Liver (tissue), 3 donors: ENCODE measurements at regions not wholly inside any gene's neighbourhood (a gene's known extent, or its start where the extent isn't known, plus 50 kb on each side); places are given as distances from the start of the nearest gene placed in this dataset.

Source experiments
- GABPA ChIP-seq, 2 donors: IDR thresholded peaks in 1 of 2; conservative IDR thresholded peaks in 1 of 2; 2 replicates each; pipeline ENCODE4 v1.6.1; 2016; ENCODE audit warnings: antibody characterized with exemption in 2 of 2, mild to moderate bottlenecking in 1 of 2, moderate library complexity in 1 of 2
- JUND ChIP-seq, 2 donors: IDR thresholded peaks; 2 replicates each; pipeline ENCODE4 v1.6.1; 2016; ENCODE audit warnings: antibody characterized with exemption in 2 of 2
- RAD21 ChIP-seq, 2 donors: IDR thresholded peaks; 2 replicates each; pipeline ENCODE4 v1.6.1; 2016; ENCODE audit warnings: antibody characterized with exemption in 2 of 2, mild to moderate bottlenecking in 2 of 2
- RXRA ChIP-seq, 2 donors: IDR thresholded peaks; 2 replicates each; pipeline ENCODE4 v1.6.1; 2017 to 2018; ENCODE audit warnings: antibody characterized with exemption in 2 of 2, mild to moderate bottlenecking in 1 of 2
- SP1 ChIP-seq: IDR thresholded peaks from 2 replicates; pipeline ENCODE4 v1.6.1; 2018; ENCODE audit warnings: antibody characterized with exemption, mild to moderate bottlenecking
- TAF1 ChIP-seq: conservative IDR thresholded peaks from 2 replicates; pipeline ENCODE4 v1.6.1; 2016; ENCODE audit warnings: antibody characterized with exemption, mild to moderate bottlenecking
- TF ChIP-seq, protein P1 (sequence below): fragments of 150-350 bp; IDR thresholded peaks from 2 replicates; pipeline ENCODE4 v1.5.1; 2017; ENCODE audit warnings: improper control_type of control experiment, low read depth, low read length; ENCODE audit not compliant: missing input control
- TF ChIP-seq, protein P2 (sequence below): IDR thresholded peaks from 2 replicates; pipeline ENCODE4 v1.6.1; 2016; ENCODE audit warnings: antibody characterized with exemption
- TF ChIP-seq, protein P3 (sequence below): IDR thresholded peaks from 2 replicates; pipeline ENCODE4 v1.6.1; 2016; ENCODE audit warnings: antibody characterized with exemption
- TF ChIP-seq, protein P4 (sequence below): IDR thresholded peaks from 2 replicates; pipeline ENCODE4 v1.6.1; 2016; ENCODE audit warnings: antibody characterized with exemption
- TF ChIP-seq, protein P5 (sequence below): IDR thresholded peaks from 2 replicates; pipeline ENCODE4 v1.6.1; 2016; ENCODE audit warnings: antibody characterized with exemption, mild to moderate bottlenecking
- donor health status: healthy.
- donor health status: healthy.

DNA sequence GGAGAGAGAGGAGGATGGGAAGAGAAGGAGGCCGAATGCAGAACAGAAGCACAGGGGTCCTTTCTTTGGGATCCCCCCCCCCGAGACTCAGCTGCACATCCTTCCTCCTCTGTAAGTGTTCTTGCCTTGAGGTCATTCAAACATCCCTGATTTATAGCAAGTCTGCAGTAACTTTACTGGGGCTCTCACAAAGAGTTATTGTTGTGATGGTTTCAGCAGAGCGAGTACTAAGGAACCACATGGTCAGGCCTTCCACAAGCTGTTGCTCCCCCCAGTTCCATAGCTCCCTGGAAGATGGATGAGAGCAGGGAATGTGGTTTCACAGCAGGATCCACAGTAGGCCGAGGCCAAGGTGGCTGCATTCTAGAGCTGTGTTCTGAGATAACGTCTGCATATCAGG, 351.4 kb upstream of the CDH4 start:
- TF ChIP-seq, protein P1, sequence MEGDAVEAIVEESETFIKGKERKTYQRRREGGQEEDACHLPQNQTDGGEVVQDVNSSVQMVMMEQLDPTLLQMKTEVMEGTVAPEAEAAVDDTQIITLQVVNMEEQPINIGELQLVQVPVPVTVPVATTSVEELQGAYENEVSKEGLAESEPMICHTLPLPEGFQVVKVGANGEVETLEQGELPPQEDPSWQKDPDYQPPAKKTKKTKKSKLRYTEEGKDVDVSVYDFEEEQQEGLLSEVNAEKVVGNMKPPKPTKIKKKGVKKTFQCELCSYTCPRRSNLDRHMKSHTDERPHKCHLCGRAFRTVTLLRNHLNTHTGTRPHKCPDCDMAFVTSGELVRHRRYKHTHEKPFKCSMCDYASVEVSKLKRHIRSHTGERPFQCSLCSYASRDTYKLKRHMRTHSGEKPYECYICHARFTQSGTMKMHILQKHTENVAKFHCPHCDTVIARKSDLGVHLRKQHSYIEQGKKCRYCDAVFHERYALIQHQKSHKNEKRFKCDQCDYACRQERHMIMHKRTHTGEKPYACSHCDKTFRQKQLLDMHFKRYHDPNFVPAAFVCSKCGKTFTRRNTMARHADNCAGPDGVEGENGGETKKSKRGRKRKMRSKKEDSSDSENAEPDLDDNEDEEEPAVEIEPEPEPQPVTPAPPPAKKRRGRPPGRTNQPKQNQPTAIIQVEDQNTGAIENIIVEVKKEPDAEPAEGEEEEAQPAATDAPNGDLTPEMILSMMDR: no peak
- TF ChIP-seq RAD21 (IDR thresholded peaks at IDR 0.05) (no peak), TAF1 (no peak), JUND (IDR thresholded peaks at IDR 0.05) (no peak), RXRA (IDR thresholded peaks at IDR 0.05) (no peak), SP1 (no peak), GABPA (IDR thresholded peaks at IDR 0.05 in 1 of 2, conservative IDR thresholded peaks at IDR 0.05 in 1 of 2) (no peak)
- TF ChIP-seq, protein P2, sequence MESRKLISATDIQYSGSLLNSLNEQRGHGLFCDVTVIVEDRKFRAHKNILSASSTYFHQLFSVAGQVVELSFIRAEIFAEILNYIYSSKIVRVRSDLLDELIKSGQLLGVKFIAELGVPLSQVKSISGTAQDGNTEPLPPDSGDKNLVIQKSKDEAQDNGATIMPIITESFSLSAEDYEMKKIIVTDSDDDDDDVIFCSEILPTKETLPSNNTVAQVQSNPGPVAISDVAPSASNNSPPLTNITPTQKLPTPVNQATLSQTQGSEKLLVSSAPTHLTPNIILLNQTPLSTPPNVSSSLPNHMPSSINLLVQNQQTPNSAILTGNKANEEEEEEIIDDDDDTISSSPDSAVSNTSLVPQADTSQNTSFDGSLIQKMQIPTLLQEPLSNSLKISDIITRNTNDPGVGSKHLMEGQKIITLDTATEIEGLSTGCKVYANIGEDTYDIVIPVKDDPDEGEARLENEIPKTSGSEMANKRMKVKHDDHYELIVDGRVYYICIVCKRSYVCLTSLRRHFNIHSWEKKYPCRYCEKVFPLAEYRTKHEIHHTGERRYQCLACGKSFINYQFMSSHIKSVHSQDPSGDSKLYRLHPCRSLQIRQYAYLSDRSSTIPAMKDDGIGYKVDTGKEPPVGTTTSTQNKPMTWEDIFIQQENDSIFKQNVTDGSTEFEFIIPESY: no peak
- TF ChIP-seq, protein P3, sequence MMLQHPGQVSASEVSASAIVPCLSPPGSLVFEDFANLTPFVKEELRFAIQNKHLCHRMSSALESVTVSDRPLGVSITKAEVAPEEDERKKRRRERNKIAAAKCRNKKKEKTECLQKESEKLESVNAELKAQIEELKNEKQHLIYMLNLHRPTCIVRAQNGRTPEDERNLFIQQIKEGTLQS: no peak
- TF ChIP-seq, protein P4, sequence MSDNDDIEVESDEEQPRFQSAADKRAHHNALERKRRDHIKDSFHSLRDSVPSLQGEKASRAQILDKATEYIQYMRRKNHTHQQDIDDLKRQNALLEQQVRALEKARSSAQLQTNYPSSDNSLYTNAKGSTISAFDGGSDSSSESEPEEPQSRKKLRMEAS: no peak
- TF ChIP-seq, protein P5, sequence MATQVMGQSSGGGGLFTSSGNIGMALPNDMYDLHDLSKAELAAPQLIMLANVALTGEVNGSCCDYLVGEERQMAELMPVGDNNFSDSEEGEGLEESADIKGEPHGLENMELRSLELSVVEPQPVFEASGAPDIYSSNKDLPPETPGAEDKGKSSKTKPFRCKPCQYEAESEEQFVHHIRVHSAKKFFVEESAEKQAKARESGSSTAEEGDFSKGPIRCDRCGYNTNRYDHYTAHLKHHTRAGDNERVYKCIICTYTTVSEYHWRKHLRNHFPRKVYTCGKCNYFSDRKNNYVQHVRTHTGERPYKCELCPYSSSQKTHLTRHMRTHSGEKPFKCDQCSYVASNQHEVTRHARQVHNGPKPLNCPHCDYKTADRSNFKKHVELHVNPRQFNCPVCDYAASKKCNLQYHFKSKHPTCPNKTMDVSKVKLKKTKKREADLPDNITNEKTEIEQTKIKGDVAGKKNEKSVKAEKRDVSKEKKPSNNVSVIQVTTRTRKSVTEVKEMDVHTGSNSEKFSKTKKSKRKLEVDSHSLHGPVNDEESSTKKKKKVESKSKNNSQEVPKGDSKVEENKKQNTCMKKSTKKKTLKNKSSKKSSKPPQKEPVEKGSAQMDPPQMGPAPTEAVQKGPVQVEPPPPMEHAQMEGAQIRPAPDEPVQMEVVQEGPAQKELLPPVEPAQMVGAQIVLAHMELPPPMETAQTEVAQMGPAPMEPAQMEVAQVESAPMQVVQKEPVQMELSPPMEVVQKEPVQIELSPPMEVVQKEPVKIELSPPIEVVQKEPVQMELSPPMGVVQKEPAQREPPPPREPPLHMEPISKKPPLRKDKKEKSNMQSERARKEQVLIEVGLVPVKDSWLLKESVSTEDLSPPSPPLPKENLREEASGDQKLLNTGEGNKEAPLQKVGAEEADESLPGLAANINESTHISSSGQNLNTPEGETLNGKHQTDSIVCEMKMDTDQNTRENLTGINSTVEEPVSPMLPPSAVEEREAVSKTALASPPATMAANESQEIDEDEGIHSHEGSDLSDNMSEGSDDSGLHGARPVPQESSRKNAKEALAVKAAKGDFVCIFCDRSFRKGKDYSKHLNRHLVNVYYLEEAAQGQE: no peak
